GM12801 (cell line): ENCODE measurements at regions not wholly inside any gene's neighbourhood (a gene's known extent, or its start where the extent isn't known, plus 50 kb on each side); places are given as distances from the start of the nearest gene placed in this dataset.

Experiments
- TF ChIP-seq, protein P1 (sequence below): IDR thresholded peaks from one replicate; pipeline ENCODE4 v1.5.1; 2011; ENCODE audit warnings: control low read depth; ENCODE audit not compliant: insufficient read length; ENCODE audit errors: extremely low read depth

DNA sequence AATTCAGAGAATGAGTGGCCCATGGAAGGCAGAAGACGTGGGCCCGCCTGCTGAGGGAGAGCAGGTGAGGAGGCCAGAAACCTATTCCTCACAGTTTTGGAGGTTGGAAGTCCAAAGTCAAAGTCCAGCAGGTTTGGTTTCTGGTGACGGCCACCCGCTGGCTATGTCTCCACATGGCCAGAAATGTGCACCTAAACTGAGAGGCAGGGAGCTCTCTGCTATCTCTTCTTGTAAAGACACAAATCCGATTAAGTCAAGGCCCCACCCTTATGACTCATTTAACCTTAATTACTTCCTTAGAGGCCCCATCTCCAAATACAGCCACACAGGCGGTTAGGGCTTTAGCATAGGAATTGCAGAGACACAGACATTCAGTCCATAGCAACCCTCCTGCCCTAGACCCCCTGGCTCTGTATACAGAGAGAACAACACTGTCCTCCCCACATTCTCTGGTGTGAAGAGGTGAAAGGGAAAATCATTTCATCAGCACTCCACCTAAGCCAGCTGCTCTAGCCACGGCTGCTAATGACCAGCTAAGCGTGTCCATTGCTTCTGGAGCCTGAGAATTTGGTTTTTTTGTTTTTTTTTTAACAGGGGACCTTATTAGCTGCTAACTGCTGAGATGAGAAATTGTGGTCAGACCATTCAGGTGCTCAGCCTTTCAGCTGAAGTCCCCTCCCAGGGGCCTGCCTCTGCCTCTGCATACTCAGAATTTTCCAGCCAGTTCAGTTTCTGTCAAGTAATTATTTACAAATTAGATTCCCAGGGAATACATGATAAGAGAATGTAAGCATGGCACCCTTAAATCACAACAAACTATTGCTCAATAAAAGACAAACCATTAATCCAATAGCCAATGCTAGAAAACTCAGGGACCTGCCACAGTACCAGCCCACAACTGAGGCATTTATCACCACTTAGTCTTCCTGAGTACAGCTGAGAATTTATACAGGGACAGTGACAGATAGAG is 368.7 kb upstream of the ID2 start:
- TF ChIP-seq, protein P1, sequence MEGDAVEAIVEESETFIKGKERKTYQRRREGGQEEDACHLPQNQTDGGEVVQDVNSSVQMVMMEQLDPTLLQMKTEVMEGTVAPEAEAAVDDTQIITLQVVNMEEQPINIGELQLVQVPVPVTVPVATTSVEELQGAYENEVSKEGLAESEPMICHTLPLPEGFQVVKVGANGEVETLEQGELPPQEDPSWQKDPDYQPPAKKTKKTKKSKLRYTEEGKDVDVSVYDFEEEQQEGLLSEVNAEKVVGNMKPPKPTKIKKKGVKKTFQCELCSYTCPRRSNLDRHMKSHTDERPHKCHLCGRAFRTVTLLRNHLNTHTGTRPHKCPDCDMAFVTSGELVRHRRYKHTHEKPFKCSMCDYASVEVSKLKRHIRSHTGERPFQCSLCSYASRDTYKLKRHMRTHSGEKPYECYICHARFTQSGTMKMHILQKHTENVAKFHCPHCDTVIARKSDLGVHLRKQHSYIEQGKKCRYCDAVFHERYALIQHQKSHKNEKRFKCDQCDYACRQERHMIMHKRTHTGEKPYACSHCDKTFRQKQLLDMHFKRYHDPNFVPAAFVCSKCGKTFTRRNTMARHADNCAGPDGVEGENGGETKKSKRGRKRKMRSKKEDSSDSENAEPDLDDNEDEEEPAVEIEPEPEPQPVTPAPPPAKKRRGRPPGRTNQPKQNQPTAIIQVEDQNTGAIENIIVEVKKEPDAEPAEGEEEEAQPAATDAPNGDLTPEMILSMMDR, result no peak

DNA sequence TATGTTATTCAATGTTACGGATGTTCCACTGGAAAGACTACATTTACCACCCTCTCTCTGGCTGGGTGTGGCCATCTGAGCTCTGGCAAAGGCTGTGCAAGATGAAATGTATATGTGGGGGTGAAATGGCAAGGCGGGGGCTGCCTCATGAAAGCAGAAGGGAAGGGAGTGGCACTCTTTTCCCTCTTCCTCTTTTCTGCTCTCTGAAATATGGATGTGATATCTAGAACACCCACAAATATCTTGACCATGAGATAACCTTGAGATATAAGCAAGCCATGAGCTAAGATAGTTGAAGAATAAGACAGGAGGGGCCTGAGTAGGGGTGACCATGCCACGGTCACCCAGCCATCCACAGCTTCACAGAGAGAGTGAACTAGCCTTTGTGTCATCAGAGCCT is 367.8 kb upstream of the ID2 start:
- TF ChIP-seq, protein P1, result no peak

DNA sequence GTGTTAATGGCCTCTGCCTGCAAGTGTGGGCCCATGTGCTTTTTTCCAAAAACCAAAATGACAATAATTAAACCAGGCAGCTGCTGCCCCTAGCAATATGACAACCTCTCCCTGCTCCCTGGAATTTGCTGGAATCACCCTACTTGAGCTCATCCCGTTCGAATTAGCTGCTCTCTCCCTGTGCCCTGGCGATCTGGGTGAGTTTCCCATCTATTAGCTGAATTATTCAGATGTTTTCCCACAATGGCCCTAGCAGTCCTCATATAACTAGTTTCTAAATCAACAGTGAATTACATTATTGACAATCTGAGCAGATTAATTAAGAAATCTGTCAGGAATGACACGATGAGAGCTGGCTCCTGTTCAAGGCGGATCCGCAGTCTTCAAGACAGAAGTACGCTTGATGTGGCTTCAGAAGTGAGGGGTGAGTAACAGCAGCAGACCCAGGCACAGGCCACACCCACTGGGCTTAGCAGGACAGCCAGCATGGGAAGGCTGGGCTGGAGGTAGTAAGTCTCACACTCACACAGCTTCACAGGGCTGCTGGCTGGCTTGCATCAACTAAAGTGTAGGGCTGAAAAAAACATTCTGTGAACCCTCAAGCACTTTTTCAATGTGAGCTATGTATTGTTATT is 366.2 kb upstream of the ID2 start:
- TF ChIP-seq, protein P1, result no peak

DNA sequence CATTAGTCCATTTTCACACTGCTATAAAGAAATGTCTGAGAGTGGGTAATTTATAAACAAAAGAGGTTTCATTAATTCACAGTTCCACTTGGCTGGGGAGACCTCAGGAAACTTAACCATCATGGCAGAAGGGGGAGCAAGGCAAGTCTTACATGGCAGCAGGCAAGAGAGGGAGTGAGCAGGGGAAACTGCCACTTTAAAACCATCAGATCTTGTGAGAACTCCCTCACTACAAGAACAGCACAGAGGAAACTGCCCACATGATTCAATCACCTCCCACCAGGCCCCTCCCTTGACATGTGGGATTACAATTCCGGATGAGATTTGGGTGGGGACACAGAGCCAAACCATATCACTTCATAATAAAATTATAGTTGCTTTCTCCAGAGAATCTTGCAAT is 365.5 kb upstream of the ID2 start:
- TF ChIP-seq, protein P1, result no peak

DNA sequence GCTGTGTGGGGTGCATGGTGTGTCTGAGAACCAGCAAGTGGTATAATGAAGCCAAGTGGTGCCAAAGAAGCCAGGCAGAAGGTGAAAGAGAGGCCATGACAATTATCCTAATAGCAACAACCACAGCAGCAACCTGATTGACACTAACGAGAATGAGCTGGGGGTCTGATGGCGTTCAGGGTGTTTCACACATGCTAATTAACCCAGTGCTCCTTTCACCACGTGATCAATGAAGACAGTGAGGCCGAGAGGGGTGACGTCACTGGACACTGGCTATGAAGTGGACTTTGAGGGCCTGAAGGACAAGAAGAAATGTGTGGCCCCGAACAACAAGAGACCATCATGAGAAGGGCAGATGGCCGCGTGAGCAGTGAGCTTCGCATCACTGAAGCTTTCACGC is 364.4 kb upstream of the ID2 start:
- TF ChIP-seq, protein P1, result no peak

DNA sequence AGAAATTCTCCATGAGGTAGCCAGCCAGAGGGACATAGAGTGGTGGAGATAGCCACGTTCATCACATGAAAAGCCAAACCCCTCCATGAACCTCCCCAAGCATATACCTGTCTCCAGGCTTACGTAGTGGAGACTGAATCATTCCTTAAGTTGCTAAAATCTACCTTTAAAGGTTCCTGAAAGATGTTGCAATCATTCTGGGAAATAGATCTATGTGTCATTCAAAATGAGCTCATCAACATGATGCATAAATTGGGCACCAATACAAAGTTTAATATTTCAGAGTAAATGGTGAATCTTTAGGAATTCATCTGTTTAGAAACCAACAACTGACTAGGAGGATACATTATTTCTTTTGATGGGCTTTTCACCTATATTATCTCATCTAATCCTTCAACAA is 362.6 kb upstream of the ID2 start:
- TF ChIP-seq, protein P1, result no peak

DNA sequence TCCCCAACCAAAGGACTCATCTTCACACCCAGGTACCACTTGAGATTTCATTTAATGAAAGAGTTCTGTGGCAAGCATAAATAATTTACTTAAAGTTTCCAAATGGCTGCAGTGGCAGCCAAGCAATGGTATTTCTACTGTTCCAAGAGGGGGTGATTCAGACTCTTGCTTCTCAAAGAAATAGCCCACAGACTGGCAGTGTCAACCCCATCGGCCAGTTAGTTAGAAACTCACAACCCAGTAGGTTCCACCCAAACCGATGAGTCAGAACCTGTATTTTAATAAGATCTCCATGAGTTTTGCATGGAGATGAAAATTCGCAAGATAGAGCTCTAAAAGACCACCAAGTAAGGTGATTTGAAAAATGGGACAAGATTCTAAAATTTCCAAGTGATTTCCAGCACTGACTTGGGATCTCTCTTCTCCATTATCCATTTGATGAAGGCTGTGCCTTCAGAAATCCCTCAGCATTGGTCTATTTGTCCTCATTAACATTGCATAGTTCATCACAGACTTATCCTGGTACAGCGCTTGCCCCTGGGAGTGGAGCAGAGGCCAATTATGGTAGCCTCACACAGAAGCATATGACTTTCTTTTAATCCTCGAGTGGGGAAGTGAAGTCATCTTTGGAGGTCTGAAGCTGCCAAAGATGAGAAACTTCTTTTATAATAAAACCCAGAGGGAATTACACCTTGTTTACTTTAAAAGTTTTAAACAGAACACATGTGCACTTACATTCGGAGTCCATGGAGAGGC is 361.4 kb upstream of the ID2 start:
- TF ChIP-seq, protein P1, result no peak
